ENCODE measurements at regions not wholly inside any gene's neighbourhood (a gene's known extent, or its start where the extent isn't known, plus 50 kb on each side); places are given as distances from the start of the nearest gene placed in this dataset.

DNA sequence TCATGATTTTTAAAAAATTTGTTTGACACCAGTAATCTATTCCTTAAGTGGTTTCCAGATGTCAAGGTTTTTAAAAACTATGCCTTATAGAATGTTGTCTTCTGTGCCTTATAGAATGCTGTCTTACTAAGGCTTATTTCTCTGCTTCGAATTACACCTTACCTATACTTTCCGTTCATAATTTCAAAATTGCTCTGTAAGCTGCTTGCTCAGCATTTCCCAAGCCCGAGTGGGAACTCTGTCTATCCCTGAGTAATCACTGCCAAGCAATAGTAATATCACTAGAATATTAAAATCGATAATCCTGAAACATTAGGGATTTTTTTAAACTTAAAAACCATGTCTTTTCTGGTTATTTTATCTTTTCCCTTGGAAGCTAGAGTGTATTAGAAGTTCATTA lies 376.3 kb downstream of the PIK3R1 start:
- Histone ChIP-seq H3K9ac (no peak overlapping the region), H2AFZ (ENCODE audit: low read depth) (no peak overlapping the region), H3K9me2 (no peaks in the 10 kb centered on the region), H3K4me3 (ENCODE audit: low read depth in 2 of 2, low read length in 1 of 2) (no peak overlapping the region), H4K20me1 (ENCODE audit: insufficient read depth) (no peaks in the 10 kb centered on the region), H3K4me1 (ENCODE audit: control insufficient read depth in 1 of 2, insufficient read depth in 2 of 2, low read depth in 1 of 2, low read length in 1 of 2) (no peaks in the 10 kb centered on the region; a peak in 1 of 4 replicates), H3K9me3 (no peaks in the 10 kb centered on the region), H3K79me2 (ENCODE audit: insufficient read depth) (no peaks in the 10 kb centered on the region), H3F3A (replicated peaks; ENCODE audit: insufficient read depth) (no peaks in the 10 kb centered on the region), H3K27ac (ENCODE audit: low read depth in 2 of 2, low read length in 1 of 2) (no peak overlapping the region), H3K36me3 (replicated peaks in 1 of 2; ENCODE audit: control insufficient read depth in 1 of 2, insufficient read depth in 2 of 2, low read length in 1 of 2) (no peaks in the 10 kb centered on the region), H3K27me3 (ENCODE audit: insufficient read depth) (no peaks in the 10 kb centered on the region), H3K4me2 (no peak overlapping the region)
- 45% methylated on average over 4 of the region's 4 CpGs for WGBS (ENCODE audit: low lambda C conversion rate)
- TF ChIP-seq TAF1 (IDR thresholded peaks at IDR 0.05; ENCODE audit: borderline replicate concordance, low read depth, low read length): no peak
- TF ChIP-seq EZH2phosphoT487 (IDR thresholded peaks at IDR 0.05; ENCODE audit: borderline replicate concordance, low read depth): no peak
- no peak for TF ChIP-seq USF1 (IDR thresholded peaks at IDR 0.05; ENCODE audit: borderline replicate concordance, low read depth)
- TF ChIP-seq CTCF (IDR thresholded peaks at IDR 0.05): no peak
- TF ChIP-seq MEF2A (IDR thresholded peaks at IDR 0.05; ENCODE audit: borderline replicate concordance, low read depth): no peak
- TF ChIP-seq, protein P1, sequence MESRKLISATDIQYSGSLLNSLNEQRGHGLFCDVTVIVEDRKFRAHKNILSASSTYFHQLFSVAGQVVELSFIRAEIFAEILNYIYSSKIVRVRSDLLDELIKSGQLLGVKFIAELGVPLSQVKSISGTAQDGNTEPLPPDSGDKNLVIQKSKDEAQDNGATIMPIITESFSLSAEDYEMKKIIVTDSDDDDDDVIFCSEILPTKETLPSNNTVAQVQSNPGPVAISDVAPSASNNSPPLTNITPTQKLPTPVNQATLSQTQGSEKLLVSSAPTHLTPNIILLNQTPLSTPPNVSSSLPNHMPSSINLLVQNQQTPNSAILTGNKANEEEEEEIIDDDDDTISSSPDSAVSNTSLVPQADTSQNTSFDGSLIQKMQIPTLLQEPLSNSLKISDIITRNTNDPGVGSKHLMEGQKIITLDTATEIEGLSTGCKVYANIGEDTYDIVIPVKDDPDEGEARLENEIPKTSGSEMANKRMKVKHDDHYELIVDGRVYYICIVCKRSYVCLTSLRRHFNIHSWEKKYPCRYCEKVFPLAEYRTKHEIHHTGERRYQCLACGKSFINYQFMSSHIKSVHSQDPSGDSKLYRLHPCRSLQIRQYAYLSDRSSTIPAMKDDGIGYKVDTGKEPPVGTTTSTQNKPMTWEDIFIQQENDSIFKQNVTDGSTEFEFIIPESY (IDR thresholded peaks at IDR 0.05; ENCODE audit: borderline replicate concordance, low read depth): no peak
- no peak for TF ChIP-seq PBX3 (IDR thresholded peaks at IDR 0.05)
- no peak for TF ChIP-seq GABPA (IDR thresholded peaks at IDR 0.05; ENCODE audit: low read depth)
- TF ChIP-seq RAD21 (IDR thresholded peaks at IDR 0.05; ENCODE audit: low read length): no peak
- TF ChIP-seq POLR2AphosphoS5 (IDR thresholded peaks at IDR 0.05; ENCODE audit: low read depth, low read length): no peak
- no peak for TF ChIP-seq NFIC (IDR thresholded peaks at IDR 0.05; ENCODE audit: borderline replicate concordance)
- TF ChIP-seq FOXM1 (IDR thresholded peaks at IDR 0.05; ENCODE audit: low read depth): no peak
- no peak for TF ChIP-seq RFX5 (IDR thresholded peaks at IDR 0.05; ENCODE audit: low read length)
- TF ChIP-seq CHD2 (IDR thresholded peaks at IDR 0.05; ENCODE audit: low read length, partially characterized antibody): no peak
- no peak for TF ChIP-seq FOXJ3 (CRISPR knock-in tag; IDR thresholded peaks at IDR 0.05)
- no peak for TF ChIP-seq YY1 (IDR thresholded peaks at IDR 0.05; ENCODE audit: low read depth)
- TF ChIP-seq USF2 (IDR thresholded peaks at IDR 0.05; ENCODE audit: borderline replicate concordance, low read depth, low read length): no peak
- TF ChIP-seq SIN3A (IDR thresholded peaks at IDR 0.05; ENCODE audit: borderline replicate concordance, low read depth, low read length): no peak
- no peak for TF ChIP-seq REST (IDR thresholded peaks at IDR 0.05; ENCODE audit: low read depth, low read length)
- ChIA-PET CTCF (no interaction called here), POLR2A (no interaction called here)
- DNase-seq: no peak
